ENCODE measurements at regions not wholly inside any gene's neighbourhood (a gene's known extent, or its start where the extent isn't known, plus 50 kb on each side); places are given as distances from the start of the nearest gene placed in this dataset.

GRCh38 chr14:97117693-97118092, 320.5 kb downstream of the VRK1 start:
- no peaks in the 10 kb centered on the region for H3K4me1 ChIP-seq (ENCODE audit: control insufficient read depth, insufficient read depth, low read length)
- H3K36me3 ChIP-seq (ENCODE audit: control insufficient read depth in 2 of 2, insufficient read depth in 1 of 2, low read length in 2 of 2): no peaks in the 10 kb centered on the region
- ChIA-PET CTCF (no interaction called here), POLR2A (no interaction called here)
- H3K4me3 ChIP-seq (ENCODE audit: low read depth, low read length): no peak overlapping the region
- no peak for TF ChIP-seq KLF7 (tag by site-specific recombination; IDR thresholded peaks at IDR 0.05; ENCODE audit: borderline replicate concordance)
- no peak for TF ChIP-seq PRDM6 (tag by site-specific recombination; IDR thresholded peaks at IDR 0.05)
- TF ChIP-seq ZNF677 (tag by site-specific recombination; IDR thresholded peaks at IDR 0.05): no peak
- TF ChIP-seq ZNF138 (tag by site-specific recombination; IDR thresholded peaks at IDR 0.05; ENCODE audit: borderline replicate concordance): no peak
- TF ChIP-seq PBX3 (CRISPR knock-in tag; IDR thresholded peaks at IDR 0.05): no peak
- TF ChIP-seq ZBTB11 (tag by site-specific recombination; conservative IDR thresholded peaks at IDR 0.05; ENCODE audit: low read depth): no peak
- H3K27ac ChIP-seq (ENCODE audit: extremely low read depth, low read depth, low read length): no peak overlapping the region
- no peaks in the 10 kb centered on the region for H3K9me3 ChIP-seq (ENCODE audit: control insufficient read depth, insufficient read depth, low read depth, low read length)

- no peak overlapping the region for H3K27ac ChIP-seq (ENCODE audit: extremely low read depth, low read depth, low read length)
- no peaks in the 10 kb centered on the region for H3K9me3 ChIP-seq (ENCODE audit: control insufficient read depth, insufficient read depth, low read depth, low read length)
- TF ChIP-seq ZNF658 (tag by site-specific recombination; IDR thresholded peaks at IDR 0.05) (no peak), SCRT2 (tag by site-specific recombination; IDR thresholded peaks at IDR 0.05) (no peak), ZNF777 (tag by site-specific recombination; IDR thresholded peaks at IDR 0.05; ENCODE audit: borderline replicate concordance) (no peak), ZNF529 (tag by site-specific recombination; IDR thresholded peaks at IDR 0.05; ENCODE audit: insufficient replicate concordance) (no peak), ZNF239 (tag by site-specific recombination; IDR thresholded peaks at IDR 0.05) (no peak), MEIS1 (CRISPR knock-in tag; IDR thresholded peaks at IDR 0.05; ENCODE audit: borderline replicate concordance) (no peak), ZNF76 (tag by site-specific recombination; IDR thresholded peaks at IDR 0.05; ENCODE audit: borderline replicate concordance, low read depth) (no peak), ZNF302 (tag by site-specific recombination; IDR thresholded peaks at IDR 0.05; ENCODE audit: low read depth) (no peak), SP7 (tag by site-specific recombination; IDR thresholded peaks at IDR 0.05) (no peak), ZNF639 (tag by site-specific recombination; IDR thresholded peaks at IDR 0.05) (no peak), KLF16 (tag by site-specific recombination; IDR thresholded peaks at IDR 0.05) (no peak), SALL2 (tag by site-specific recombination; IDR thresholded peaks at IDR 0.05; ENCODE audit: borderline replicate concordance) (no peak), ZNF792 (tag by site-specific recombination; IDR thresholded peaks at IDR 0.05) (no peak)
- POLR2A ChIA-PET: no interaction called here
- no peaks in the 10 kb centered on the region for H3K36me3 ChIP-seq (ENCODE audit: control insufficient read depth in 2 of 2, insufficient read depth in 1 of 2, low read length in 2 of 2)
- H3K4me3 ChIP-seq (ENCODE audit: low read depth, low read length): no peak overlapping the region
- CTCF ChIA-PET: no interaction called here
- H3K4me1 ChIP-seq (ENCODE audit: control insufficient read depth, insufficient read depth, low read length): no peaks in the 10 kb centered on the region
Measured at GRCh38 chr14:97120204-97120603, 323.0 kb downstream of the VRK1 start.
